GM12878 (cell line): ENCODE measurements at regions not wholly inside any gene's neighbourhood (a gene's known extent, or its start where the extent isn't known, plus 50 kb on each side); places are given as distances from the start of the nearest gene placed in this dataset.

Experiments used
- ATF3 ChIP-seq: IDR thresholded peaks from 2 replicates; pipeline ENCODE4 v1.6.1; 2011; ENCODE audit warnings: low read depth, mild to moderate bottlenecking, low read length, moderate library complexity, borderline replicate concordance; ENCODE audit errors: extremely low read depth
- E2F4 ChIP-seq: IDR thresholded peaks from 2 replicates; pipeline ENCODE4 v1.6.1; 2012; ENCODE audit warnings: low read depth, low read length, improper control_type of control experiment
- EP300 ChIP-seq, 2 experiments: fragments of 150-350 bp in 1 of 2; IDR thresholded peaks; 2 replicates each; pipeline ENCODE4 v1.6.1; 2011 to 2012; ENCODE audit warnings: low read depth in 2 of 2, low read length in 2 of 2, borderline replicate concordance in 1 of 2, improper control_type of control experiment in 1 of 2, inconsistent platforms in 1 of 2; ENCODE audit not compliant: control insufficient read depth in 1 of 2
- EZH2 ChIP-seq: IDR thresholded peaks from 2 replicates; pipeline ENCODE4 v1.6.1; 2012; ENCODE audit warnings: low read depth, mild to moderate bottlenecking, control low read depth, inconsistent platforms, low read length, borderline replicate concordance; ENCODE audit not compliant: control insufficient read depth
- POLR2A ChIP-seq: IDR thresholded peaks from 2 replicates; pipeline ENCODE4 v1.6.1; 2011; ENCODE audit warnings: low read depth, mild to moderate bottlenecking, low read length
- RAD21 ChIP-seq: IDR thresholded peaks from 2 replicates; pipeline ENCODE4 v1.6.1; 2011; ENCODE audit warnings: mild to moderate bottlenecking, low read depth, low read length, moderate library complexity; ENCODE audit not compliant: insufficient read depth
- SPI1 ChIP-seq: IDR thresholded peaks from 2 replicates; pipeline ENCODE4 v1.6.1; 2011; ENCODE audit warnings: low read depth, mild to moderate bottlenecking, low read length, moderate library complexity, borderline replicate concordance; ENCODE audit not compliant: insufficient read depth
- TCF12 ChIP-seq: IDR thresholded peaks from 2 replicates; pipeline ENCODE4 v1.6.1; 2011; ENCODE audit warnings: low read depth, mild to moderate bottlenecking, low read length
- TF ChIP-seq, protein P1 (sequence below), 3 experiments: IDR thresholded peaks in 2 of 3; conservative IDR thresholded peaks in 1 of 3; 2 replicates each; pipeline ENCODE4 v1.5.1; 2011; ENCODE audit warnings: low read depth in 3 of 3, low read length in 3 of 3, mild to moderate bottlenecking in 3 of 3, control low read depth in 2 of 3, moderate library complexity in 2 of 3, inconsistent platforms in 1 of 3, mixed read lengths in 1 of 3; ENCODE audit not compliant: control insufficient read depth in 2 of 3, insufficient read depth in 1 of 3; ENCODE audit errors: extremely low read depth in 1 of 3
- TF ChIP-seq, protein P2 (sequence below): IDR thresholded peaks from 2 replicates; pipeline ENCODE4 v1.6.1; 2011; ENCODE audit warnings: mild to moderate bottlenecking, low read depth, low read length, moderate library complexity; ENCODE audit not compliant: insufficient replicate concordance

DNA sequence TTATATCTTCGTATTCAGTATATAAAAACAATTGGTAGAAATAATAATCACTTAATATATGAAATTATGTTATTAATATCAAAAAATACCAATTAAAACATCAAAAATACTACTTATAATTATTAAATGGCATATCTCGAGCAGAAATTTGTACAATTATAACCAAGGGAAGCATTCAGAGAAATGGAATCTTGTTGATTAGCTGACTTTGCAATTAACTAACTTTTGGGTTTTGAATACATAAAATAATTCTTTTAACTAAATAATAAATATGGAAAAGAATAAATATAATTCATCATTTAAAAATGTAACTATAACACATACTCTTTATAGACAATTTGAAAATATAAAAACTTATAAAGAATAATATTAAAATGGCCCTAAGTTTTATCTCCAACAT is 160.2 kb upstream of the LRRN1 start:
- TF ChIP-seq RAD21 (no peak), EZH2 (no peak), EP300 (IDR thresholded peaks at IDR 0.05; ENCODE audit: borderline replicate concordance in 1 of 2, control insufficient read depth in 1 of 2, low read depth in 2 of 2, low read length in 2 of 2) (no peak), POLR2A (no peak), SPI1 (no peak), TCF12 (no peak), ATF3 (no peak), E2F4 (no peak)
- TF ChIP-seq, protein P1, sequence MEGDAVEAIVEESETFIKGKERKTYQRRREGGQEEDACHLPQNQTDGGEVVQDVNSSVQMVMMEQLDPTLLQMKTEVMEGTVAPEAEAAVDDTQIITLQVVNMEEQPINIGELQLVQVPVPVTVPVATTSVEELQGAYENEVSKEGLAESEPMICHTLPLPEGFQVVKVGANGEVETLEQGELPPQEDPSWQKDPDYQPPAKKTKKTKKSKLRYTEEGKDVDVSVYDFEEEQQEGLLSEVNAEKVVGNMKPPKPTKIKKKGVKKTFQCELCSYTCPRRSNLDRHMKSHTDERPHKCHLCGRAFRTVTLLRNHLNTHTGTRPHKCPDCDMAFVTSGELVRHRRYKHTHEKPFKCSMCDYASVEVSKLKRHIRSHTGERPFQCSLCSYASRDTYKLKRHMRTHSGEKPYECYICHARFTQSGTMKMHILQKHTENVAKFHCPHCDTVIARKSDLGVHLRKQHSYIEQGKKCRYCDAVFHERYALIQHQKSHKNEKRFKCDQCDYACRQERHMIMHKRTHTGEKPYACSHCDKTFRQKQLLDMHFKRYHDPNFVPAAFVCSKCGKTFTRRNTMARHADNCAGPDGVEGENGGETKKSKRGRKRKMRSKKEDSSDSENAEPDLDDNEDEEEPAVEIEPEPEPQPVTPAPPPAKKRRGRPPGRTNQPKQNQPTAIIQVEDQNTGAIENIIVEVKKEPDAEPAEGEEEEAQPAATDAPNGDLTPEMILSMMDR (IDR thresholded peaks at IDR 0.05 in 2 of 3, conservative IDR thresholded peaks at IDR 0.05 in 1 of 3; ENCODE audit: control insufficient read depth in 2 of 3, extremely low read depth in 1 of 3, insufficient read depth in 1 of 3, low read depth in 3 of 3, low read length in 3 of 3) = no peak
- TF ChIP-seq, protein P2, sequence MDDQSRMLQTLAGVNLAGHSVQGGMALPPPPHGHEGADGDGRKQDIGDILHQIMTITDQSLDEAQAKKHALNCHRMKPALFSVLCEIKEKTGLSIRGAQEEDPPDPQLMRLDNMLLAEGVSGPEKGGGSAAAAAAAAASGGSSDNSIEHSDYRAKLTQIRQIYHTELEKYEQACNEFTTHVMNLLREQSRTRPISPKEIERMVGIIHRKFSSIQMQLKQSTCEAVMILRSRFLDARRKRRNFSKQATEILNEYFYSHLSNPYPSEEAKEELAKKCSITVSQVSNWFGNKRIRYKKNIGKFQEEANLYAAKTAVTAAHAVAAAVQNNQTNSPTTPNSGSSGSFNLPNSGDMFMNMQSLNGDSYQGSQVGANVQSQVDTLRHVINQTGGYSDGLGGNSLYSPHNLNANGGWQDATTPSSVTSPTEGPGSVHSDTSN = no peak
